ENCODE measurements at regions not wholly inside any gene's neighbourhood (a gene's known extent, or its start where the extent isn't known, plus 50 kb on each side); places are given as distances from the start of the nearest gene placed in this dataset.
"Not testable (repeated sequence)": the region's sequence is repeated elsewhere in the genome, so short reads cannot be mapped to it uniquely, and the experiment has no call there.

- no peak for DNase-seq
Measured at GRCh38 chr10:7026818-7027217, 384.0 kb downstream of the SFMBT2 start.

DNA sequence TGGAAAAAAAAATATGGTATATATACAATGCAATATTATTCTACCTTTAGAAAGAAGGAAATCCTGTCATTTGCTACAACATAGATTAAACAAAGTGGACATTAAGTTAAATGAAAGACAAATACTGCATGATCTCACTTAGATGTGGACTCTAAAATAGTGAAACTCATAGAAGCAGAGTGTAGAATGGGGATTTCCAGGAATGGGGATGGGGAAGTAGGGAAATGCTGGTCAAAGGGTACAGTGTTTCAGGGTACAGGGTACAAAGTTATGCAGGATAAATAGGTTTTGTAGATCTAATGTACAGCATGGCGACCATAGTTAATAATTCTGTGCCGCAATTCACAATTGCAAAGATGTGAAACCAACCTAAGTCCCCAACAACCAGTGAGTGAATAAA is 385.5 kb downstream of the SFMBT2 start:
- no peak for DNase-seq

DNA sequence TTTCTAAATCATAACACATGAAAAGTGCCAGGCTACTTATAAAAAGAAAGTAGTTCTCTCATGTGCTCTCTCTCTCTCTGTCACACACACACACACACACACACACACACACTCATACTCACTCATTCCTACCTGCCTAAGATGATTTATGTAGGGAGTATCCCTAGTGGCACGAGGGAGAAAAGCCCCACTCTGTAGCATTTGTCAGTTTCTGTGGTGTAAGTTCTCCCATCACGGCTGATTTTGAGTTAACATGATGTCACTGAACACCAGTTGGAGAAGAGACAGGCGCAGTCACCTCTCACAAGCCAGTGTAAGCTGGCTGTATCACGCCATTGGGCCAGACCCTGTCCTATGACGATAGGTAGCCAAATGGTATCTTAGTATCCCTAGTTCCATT is 395.4 kb downstream of the SFMBT2 start:
- no peak for DNase-seq

DNA sequence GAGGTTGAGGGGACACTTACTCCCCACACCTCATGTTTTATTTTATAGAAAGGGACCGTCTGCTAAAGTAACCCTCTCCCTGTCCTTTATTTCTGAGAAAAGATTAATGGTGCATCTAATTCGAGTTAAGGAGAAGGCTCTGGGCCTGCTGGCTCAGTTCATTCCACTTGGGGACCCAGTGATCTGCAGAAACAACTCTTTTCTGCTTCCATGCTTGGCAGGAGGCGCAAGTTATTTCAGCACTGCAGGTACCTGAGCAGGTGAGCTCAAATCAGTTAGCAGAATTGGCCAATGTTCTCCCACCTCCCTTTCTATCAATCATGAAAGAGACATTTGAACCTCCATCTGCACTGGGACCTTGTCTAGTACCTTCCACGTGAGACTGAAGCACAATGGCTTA is 396.1 kb downstream of the SFMBT2 start:
- no peak for DNase-seq

DNA sequence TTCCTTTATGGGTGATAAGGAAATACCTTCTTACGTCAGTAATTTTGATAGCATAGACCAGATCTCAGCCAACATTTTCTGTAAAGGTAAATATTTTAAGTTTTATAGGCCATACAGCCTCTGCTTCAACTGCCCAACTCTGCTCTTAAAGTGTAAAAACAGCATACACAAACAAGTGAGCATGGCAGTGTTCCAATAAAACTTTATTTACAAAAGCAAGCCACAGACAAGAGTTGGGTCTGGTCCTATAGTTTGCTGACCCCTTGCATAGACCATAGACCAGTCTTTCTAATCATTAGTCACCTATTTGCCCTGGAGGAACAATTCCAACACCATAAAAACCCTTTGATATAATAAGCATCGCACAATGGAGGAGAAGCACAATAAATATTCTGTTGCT is 398.8 kb downstream of the SFMBT2 start:
- DNase-seq, result no peak

DNA sequence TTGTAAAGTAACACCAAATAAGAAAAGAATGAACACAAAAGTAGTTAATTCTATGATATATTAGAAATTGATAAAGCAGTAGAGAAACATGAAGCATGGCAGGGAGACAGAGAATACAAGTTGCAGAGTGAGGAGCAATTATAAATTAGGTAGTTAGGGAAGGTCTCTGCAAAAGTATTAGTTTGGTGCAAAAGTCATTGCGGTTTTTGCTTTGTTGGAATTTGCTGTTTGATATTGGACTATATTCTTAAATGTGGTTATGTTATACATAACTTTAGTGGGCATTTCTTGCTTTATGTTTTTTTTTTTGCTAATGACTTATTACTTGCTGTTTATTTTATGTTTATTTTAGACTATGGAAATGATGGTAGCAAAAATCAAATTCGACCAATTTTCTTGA is 402.2 kb downstream of the SFMBT2 start:
- DNase-seq, result no peak

DNA sequence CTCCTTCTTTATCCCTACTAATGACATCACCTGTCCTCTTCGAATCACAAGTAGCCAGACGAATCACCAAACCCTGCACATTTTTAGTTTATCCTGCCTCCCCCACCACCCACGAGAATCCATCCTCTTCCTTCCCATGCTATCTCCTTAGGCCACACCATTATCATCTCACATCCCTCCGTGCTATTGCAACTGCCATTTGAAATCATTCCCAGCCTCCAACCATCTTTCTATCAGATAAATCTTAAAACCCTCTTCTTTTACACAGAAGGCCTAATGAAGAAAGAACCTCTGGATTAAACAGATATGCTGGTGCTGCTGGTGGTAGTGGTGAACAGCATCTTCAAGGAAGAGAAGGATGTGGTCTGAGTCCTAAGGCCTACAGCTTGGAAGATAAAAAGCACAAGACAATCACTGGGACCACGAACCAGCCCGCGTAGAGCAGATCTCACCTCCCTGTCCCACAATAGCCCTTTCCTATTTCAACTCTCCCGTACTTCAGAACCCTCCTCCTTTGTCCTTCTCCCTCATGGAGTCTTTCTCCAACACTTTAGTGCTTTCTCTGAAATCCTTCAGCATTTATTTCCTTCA is 403.1 kb downstream of the SFMBT2 start:
- DNase-seq, result no peak

DNA sequence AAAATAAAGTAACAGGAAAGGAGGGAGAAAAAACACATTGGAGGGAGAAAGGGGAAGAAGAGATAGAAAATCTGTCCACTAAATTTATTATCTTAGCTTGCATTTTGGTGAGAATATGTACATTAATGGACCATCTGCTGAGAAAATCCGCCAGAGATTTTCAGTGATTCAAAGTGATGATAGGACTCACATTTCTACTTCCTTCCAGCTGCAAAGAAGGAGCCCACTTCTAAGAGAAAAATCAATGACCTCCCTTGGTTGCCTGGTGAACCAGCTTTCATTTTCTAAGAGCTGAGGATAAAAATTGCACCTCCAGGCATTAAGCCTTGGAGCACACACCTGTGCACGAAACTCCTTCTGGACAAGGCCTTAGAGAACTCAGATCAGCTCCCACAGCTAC is 404.3 kb downstream of the SFMBT2 start:
- DNase-seq, result no peak

DNA sequence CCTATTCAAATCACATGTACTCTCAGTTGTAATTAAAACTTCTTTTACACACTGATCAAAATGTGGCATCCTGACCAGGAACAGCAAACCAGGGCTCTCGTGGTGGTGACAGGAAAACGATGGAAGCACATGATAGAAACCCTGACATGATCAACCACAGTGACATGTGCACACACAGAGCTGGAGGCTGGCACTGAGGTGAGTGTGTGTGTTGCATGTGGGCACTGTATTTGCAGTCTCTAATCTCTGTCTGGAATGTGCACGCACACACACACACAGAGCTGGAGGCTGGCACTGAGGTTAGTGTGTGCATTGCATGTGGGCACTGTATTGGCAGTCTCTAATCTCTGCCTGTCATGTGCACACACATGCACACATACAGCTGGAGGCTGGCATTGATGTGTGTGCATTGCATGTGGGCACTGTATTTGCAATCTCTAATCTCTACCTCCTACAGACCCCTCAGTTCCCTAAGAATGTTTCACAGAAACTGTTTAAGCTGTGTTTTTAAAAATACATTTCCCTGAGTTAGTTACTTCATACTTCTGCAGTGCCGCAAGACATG is 406.9 kb downstream of the SFMBT2 start:
- no peak for DNase-seq

GRCh38 chr10:7000061-7000460 is 410.8 kb downstream of the SFMBT2 start:
- DNase-seq, result no peak

- no peak for DNase-seq
Measured at GRCh38 chr10:6999232-6999925, 411.5 kb downstream of the SFMBT2 start.

- no peak for DNase-seq
Measured at GRCh38 chr10:6997509-6997908, 413.3 kb downstream of the SFMBT2 start.

DNA sequence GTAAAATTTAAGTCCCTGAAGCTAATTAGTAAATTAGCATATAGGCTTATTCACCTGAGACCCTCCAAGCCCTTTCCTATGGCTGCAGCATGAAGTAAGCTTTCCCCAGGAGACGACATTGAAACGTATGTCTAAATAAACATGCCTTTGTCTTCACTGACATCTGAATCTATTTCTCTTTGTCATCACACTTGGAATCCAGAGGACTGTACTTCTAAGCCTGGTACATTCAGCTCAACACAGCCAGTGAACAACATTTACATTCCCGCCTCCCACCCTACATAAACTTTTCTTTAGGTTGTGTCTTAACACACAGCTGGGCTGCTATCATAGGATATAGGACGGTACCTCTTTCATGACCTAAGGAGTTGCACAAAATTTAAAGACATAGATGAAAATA is 414.4 kb downstream of the SFMBT2 start:
- DNase-seq, result no peak

GRCh38 chr10:6995831-6996230 is 415.0 kb downstream of the SFMBT2 start:
- DNase-seq, result no peak

- no peak for DNase-seq
Measured at GRCh38 chr10:6995341-6995740, 415.3 kb upstream of the PRKCQ start.

GRCh38 chr10:6990891-6991290 is 410.8 kb upstream of the PRKCQ start:
- DNase-seq, result no peak

- no peak for DNase-seq
Measured at GRCh38 chr10:6988654-6989053, 408.6 kb upstream of the PRKCQ start.

DNA sequence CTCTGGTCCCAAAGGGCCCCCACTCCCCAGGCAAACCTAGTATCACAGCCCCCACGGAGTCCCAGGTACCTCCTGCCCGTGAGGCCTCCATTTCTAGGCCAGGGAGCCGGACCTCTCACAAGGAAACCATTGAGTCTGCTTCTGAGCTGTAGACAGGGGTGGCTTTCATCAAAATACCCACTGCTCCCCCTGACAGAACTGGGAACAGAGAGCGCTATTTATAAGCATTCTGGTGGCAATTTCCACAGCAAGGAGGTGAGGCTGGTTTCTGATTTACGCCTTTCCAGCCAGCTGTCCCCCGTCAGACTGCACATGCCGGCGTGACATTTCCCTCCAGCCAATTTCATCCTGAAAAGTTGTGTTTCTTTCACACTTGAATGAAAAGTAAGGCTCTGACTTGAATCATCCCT is 407.5 kb upstream of the PRKCQ start:
- DNase-seq, result no peak

DNA sequence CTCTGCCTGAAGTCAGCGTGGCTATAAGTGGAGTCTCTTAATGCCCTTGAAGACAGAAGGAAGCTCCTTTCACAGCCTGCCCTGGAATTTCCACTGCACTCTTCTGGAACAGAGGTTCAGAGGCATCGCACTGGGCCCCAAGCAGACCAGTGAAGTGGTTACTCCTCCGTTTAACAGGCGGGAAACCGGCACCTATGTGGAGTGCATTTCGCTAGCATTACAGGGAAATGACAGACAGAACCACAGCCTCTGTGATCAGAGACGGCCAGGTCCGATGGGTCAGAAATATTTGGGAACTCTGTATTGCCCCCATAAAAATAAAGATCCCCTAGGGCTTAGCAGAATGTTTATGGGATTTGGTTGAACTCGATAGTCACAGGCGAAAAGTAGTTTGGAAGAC is 406.9 kb upstream of the PRKCQ start:
- no peak for DNase-seq

- no peak for DNase-seq
Measured at GRCh38 chr10:6985644-6986043, 405.6 kb upstream of the PRKCQ start.

GRCh38 chr10:6984971-6985370 is 404.9 kb upstream of the PRKCQ start:
- no peak for DNase-seq

DNA sequence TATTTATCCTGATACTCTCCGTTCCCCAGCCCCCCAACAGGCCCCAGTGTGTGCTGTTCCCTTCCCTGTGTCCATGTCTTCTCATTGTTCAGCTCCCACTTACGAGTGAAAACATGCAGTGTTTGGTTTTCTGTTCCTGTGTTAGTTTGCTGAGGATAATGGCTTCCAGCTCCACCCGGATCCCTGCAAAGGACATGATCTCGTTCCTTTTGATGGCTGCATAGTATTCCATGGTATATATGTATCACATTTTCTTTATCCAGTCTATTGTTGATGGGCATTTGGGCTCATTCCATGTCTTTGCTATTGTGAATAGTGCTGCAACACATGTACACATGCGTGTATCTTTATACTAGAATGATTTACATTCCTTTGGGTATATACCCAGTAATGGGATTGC is 403.9 kb upstream of the PRKCQ start:
- not testable (repeated sequence) for DNase-seq

- DNase-seq, result no peak
Measured at GRCh38 chr10:6980353-6980752, 400.3 kb upstream of the PRKCQ start.

- DNase-seq, result no peak
Measured at GRCh38 chr10:6979371-6979770, 399.3 kb upstream of the PRKCQ start.

DNA sequence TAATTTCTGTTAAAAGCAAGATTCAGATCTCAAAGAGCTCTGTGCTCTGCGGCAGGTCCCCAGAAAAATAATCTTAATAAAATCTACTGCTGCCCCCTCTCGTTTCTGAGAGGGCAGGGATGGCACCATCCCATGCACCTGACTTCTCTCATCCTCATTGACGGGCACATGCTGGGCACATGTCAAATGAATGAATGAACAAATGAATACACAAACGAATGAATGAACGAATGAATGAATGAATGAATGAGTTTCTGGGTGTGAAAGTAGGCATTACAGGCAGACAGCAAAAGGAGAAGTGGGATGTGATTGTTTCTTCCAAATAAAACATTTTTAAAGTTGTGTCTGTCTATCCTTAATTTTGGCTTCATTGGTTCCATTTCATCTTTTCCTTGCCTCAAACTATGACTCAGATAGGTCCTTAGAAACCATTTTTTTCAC is 398.1 kb upstream of the PRKCQ start:
- DNase-seq, result no peak
